HAP-1 (cell line): ENCODE measurements at regions not wholly inside any gene's neighbourhood (a gene's known extent, or its start where the extent isn't known, plus 50 kb on each side); places are given as distances from the start of the nearest gene placed in this dataset.

Experiments
- DNase-seq, 2 experiments: peaks; one replicate each; pipeline ENCODE4 v3.0.0-alpha.2; 2016 to 2020; ENCODE audit warnings: low spot score in 2 of 2
- H3K27me3 ChIP-seq: fragments of 250-450 bp; sonication (Bioruptor Pico); 2 replicates; pipeline ENCODE4 v1.5.1; 2020; ENCODE audit warnings: low read depth, mild to moderate bottlenecking, moderate library complexity
- H3K36me3 ChIP-seq: fragments of 250-450 bp; sonication (Bioruptor Pico); replicated peaks from 2 replicates; pipeline ENCODE4 v1.5.1; 2020; ENCODE audit warnings: mild to moderate bottlenecking
- H3K4me1 ChIP-seq: fragments of 250-450 bp; sonication (Bioruptor Pico); 2 replicates; pipeline ENCODE4 v1.5.1; 2020; ENCODE audit warnings: mild to moderate bottlenecking
- H3K4me3 ChIP-seq: fragments of 250-450 bp; sonication (Bioruptor Pico); 2 replicates; pipeline ENCODE4 v1.5.1; 2020; ENCODE audit warnings: mild to moderate bottlenecking, moderate library complexity
- H3K9me3 ChIP-seq: fragments of 250-450 bp; sonication (Bioruptor Pico); 2 replicates; pipeline ENCODE4 v1.5.1; 2020; ENCODE audit warnings: mild to moderate bottlenecking, moderate library complexity
- in situ Hi-C: fragments of 300-500 bp; cut with MboI; formaldehyde crosslinking; loops from 3 replicates; pipeline ENCODE4 v1.14.3; 2020; ENCODE audit warnings: low sequenced_read_pairs, inconsistent platforms, mixed read lengths

- Histone ChIP-seq H3K4me1 (no peaks in the 10 kb centered on the region; the same call in 1 of the 2 replicates), H3K36me3 (no peaks in the 10 kb centered on the region), H3K27me3 (no peaks in the 10 kb centered on the region), H3K9me3 (no peaks in the 10 kb centered on the region), H3K4me3 (no peak overlapping the region)
- in situ Hi-C loops, result no loop called here
- DNase-seq, result no peak
Observed at GRCh38 chr3:177827511-177828207, 630.4 kb upstream of the TBL1XR1 start.

- Histone ChIP-seq H3K4me1 (no peaks in the 10 kb centered on the region), H3K36me3 (no peaks in the 10 kb centered on the region), H3K9me3 (no peaks in the 10 kb centered on the region), H3K27me3 (no peaks in the 10 kb centered on the region), H3K4me3 (no peak overlapping the region)
- in situ Hi-C loops, result no loop called here
- no peak for DNase-seq
Observed at GRCh38 chr3:177828208-177828565, 630.9 kb upstream of the TBL1XR1 start.

- DNase-seq, result no peak
- Histone ChIP-seq H3K4me3 (no peak overlapping the region), H3K36me3 (no peaks in the 10 kb centered on the region), H3K4me1 (no peaks in the 10 kb centered on the region; the same call in 1 of the 2 replicates), H3K9me3 (no peaks in the 10 kb centered on the region), H3K27me3 (no peaks in the 10 kb centered on the region)
- in situ Hi-C loops, result no loop called here
Observed at GRCh38 chr3:177830411-177830849, 633.1 kb upstream of the TBL1XR1 start.

GRCh38 chr3:177831361-177831760 lies 634.1 kb upstream of the TBL1XR1 start:
- H3K36me3 ChIP-seq, result no peaks in the 10 kb centered on the region
- in situ Hi-C loops, result no loop called here
- H3K4me3 ChIP-seq, result no peak overlapping the region
- no peak for DNase-seq
- no peaks in the 10 kb centered on the region for H3K27me3 ChIP-seq
- no peaks in the 10 kb centered on the region for H3K9me3 ChIP-seq
- no peaks in the 10 kb centered on the region; the same call in 1 of the 2 replicates for H3K4me1 ChIP-seq

GRCh38 chr3:177832880-177833279 lies 635.6 kb upstream of the TBL1XR1 start:
- DNase-seq, result no peak
- in situ Hi-C loops, result no loop called here
- Histone ChIP-seq H3K27me3 (no peaks in the 10 kb centered on the region), H3K36me3 (no peaks in the 10 kb centered on the region), H3K4me1 (no peaks in the 10 kb centered on the region; the same call in 1 of the 2 replicates), H3K9me3 (no peaks in the 10 kb centered on the region), H3K4me3 (no peak overlapping the region)

GRCh38 chr3:177833332-177833731 lies 636.0 kb upstream of the TBL1XR1 start:
- in situ Hi-C loops, result no loop called here
- Histone ChIP-seq H3K27me3 (no peaks in the 10 kb centered on the region), H3K9me3 (no peaks in the 10 kb centered on the region), H3K4me3 (no peak overlapping the region), H3K36me3 (no peaks in the 10 kb centered on the region), H3K4me1 (no peaks in the 10 kb centered on the region; the same call in 1 of the 2 replicates)
- DNase-seq, result no peak

- H3K4me3 ChIP-seq, result no peak overlapping the region
- DNase-seq, result no peak
- no peaks in the 10 kb centered on the region; the same call in 1 of the 2 replicates for H3K4me1 ChIP-seq
- no peaks in the 10 kb centered on the region for H3K9me3 ChIP-seq
- in situ Hi-C loops, result no loop called here
- H3K27me3 ChIP-seq, result no peaks in the 10 kb centered on the region
- H3K36me3 ChIP-seq, result no peaks in the 10 kb centered on the region
Observed at GRCh38 chr3:177835008-177835407, 637.7 kb upstream of the TBL1XR1 start.

GRCh38 chr3:177835917-177836316 lies 638.6 kb upstream of the TBL1XR1 start:
- Histone ChIP-seq H3K27me3 (no peaks in the 10 kb centered on the region), H3K9me3 (no peaks in the 10 kb centered on the region), H3K4me3 (no peak overlapping the region), H3K4me1 (no peaks in the 10 kb centered on the region; the same call in 1 of the 2 replicates), H3K36me3 (no peaks in the 10 kb centered on the region)
- DNase-seq, result no peak
- in situ Hi-C loops, result no loop called here

- Histone ChIP-seq H3K36me3 (no peaks in the 10 kb centered on the region), H3K9me3 (no peaks in the 10 kb centered on the region), H3K4me1 (no peaks in the 10 kb centered on the region; the same call in 1 of the 2 replicates), H3K27me3 (no peaks in the 10 kb centered on the region), H3K4me3 (no peak overlapping the region)
- DNase-seq, result no peak
- in situ Hi-C loops, result no loop called here
Observed at GRCh38 chr3:177836671-177837070, 639.4 kb upstream of the TBL1XR1 start.

GRCh38 chr3:177837951-177838655 lies 640.8 kb upstream of the TBL1XR1 start:
- Histone ChIP-seq H3K9me3 (no peaks in the 10 kb centered on the region), H3K36me3 (no peaks in the 10 kb centered on the region), H3K27me3 (no peaks in the 10 kb centered on the region), H3K4me3 (no peak overlapping the region), H3K4me1 (no peaks in the 10 kb centered on the region; the same call in 1 of the 2 replicates)
- no peak for DNase-seq
- in situ Hi-C loops, result no loop called here

GRCh38 chr3:177838766-177839350 lies 641.6 kb upstream of the TBL1XR1 start:
- no peaks in the 10 kb centered on the region for H3K9me3 ChIP-seq
- in situ Hi-C loops, result no loop called here
- no peak for DNase-seq

GRCh38 chr3:177842302-177842701 lies 645.0 kb upstream of the TBL1XR1 start:
- in situ Hi-C loops, result no loop called here
- Histone ChIP-seq H3K36me3 (no peaks in the 10 kb centered on the region), H3K9me3 (no peaks in the 10 kb centered on the region), H3K4me1 (no peaks in the 10 kb centered on the region), H3K27me3 (no peaks in the 10 kb centered on the region), H3K4me3 (no peak overlapping the region)
- no peak for DNase-seq

More at GRCh38 chr3:177838766-177839350, 641.6 kb upstream of the TBL1XR1 start:
- Histone ChIP-seq H3K4me3 (no peak overlapping the region), H3K4me1 (no peaks in the 10 kb centered on the region), H3K27me3 (no peaks in the 10 kb centered on the region), H3K36me3 (no peaks in the 10 kb centered on the region)

- no peak for DNase-seq
- H3K4me1 ChIP-seq, result no peaks in the 10 kb centered on the region
Observed at GRCh38 chr3:177842743-177843734, 645.8 kb upstream of the TBL1XR1 start.

More at GRCh38 chr3:177842743-177843734, 645.8 kb upstream of the TBL1XR1 start:
- Histone ChIP-seq H3K9me3 (no peaks in the 10 kb centered on the region), H3K27me3 (no peaks in the 10 kb centered on the region), H3K4me3 (no peak overlapping the region), H3K36me3 (no peaks in the 10 kb centered on the region)
- in situ Hi-C loops, result no loop called here
